ENCODE measurements at regions not wholly inside any gene's neighbourhood (a gene's known extent, or its start where the extent isn't known, plus 50 kb on each side); places are given as distances from the start of the nearest gene placed in this dataset.

DNA sequence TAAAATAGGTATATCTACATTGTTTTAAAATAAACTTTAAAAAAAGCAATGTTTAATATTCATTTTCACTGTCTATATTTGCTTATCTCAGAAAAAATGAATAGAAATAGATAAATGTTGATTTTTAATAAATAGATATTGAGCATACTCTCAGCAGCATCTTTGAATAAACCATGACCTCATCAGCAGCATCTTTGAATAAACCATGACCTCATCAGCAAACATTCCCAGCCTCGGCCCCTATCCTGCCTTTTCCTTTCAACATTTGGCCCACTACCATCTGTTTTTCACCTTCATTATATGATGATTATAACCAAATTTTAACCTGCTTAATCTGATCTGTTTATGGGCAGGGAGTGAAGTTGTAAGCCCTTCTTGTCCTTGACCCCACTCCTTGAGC is 148.7 kb upstream of the SAMSN1 start:
- no peak overlapping the region for H3K4me3 ChIP-seq
- H3K27ac ChIP-seq: no peak overlapping the region
- H3K9me3 ChIP-seq: no peaks in the 10 kb centered on the region
- TF ChIP-seq, protein P1, sequence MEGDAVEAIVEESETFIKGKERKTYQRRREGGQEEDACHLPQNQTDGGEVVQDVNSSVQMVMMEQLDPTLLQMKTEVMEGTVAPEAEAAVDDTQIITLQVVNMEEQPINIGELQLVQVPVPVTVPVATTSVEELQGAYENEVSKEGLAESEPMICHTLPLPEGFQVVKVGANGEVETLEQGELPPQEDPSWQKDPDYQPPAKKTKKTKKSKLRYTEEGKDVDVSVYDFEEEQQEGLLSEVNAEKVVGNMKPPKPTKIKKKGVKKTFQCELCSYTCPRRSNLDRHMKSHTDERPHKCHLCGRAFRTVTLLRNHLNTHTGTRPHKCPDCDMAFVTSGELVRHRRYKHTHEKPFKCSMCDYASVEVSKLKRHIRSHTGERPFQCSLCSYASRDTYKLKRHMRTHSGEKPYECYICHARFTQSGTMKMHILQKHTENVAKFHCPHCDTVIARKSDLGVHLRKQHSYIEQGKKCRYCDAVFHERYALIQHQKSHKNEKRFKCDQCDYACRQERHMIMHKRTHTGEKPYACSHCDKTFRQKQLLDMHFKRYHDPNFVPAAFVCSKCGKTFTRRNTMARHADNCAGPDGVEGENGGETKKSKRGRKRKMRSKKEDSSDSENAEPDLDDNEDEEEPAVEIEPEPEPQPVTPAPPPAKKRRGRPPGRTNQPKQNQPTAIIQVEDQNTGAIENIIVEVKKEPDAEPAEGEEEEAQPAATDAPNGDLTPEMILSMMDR (IDR thresholded peaks at IDR 0.05): no peak
- no peaks in the 10 kb centered on the region for H3K27me3 ChIP-seq (replicated peaks; ENCODE audit: insufficient read depth)
- no peak for DNase-seq (ENCODE audit: low spot score)
- no peak for ATAC-seq (ENCODE audit: insufficient number of reproducible peaks, low FRiP score, low read depth)
- H3K4me1 ChIP-seq (ENCODE audit: control insufficient read depth in 1 of 2, low read depth in 2 of 2): no peaks in the 10 kb centered on the region
- H3K36me3 ChIP-seq: no peaks in the 10 kb centered on the region

DNA sequence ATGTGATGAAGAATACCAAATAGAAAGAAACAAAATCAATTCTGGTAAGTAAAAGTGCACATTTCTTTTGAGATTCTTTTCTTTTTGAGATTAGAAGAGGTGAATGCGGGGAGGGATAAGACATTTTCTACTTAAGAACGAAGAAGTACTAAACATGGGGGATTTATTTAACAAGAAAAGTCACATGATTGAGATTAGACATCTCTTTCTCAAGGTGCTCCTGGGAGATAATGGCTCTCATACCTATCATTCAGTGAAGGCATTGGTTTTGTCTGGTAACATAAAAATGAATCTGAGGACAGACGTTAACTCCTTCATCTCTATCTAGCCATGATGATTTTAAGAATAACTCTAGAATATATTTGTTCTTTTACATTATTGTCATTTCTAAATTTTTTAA is 147.9 kb upstream of the SAMSN1 start:
- Histone ChIP-seq H3K4me3 (no peak overlapping the region), H3K36me3 (no peaks in the 10 kb centered on the region), H3K27me3 (replicated peaks; ENCODE audit: insufficient read depth) (no peaks in the 10 kb centered on the region), H3K9me3 (no peaks in the 10 kb centered on the region), H3K4me1 (ENCODE audit: control insufficient read depth in 1 of 2, low read depth in 2 of 2) (no peaks in the 10 kb centered on the region), H3K27ac (no peak overlapping the region)
- ATAC-seq (ENCODE audit: insufficient number of reproducible peaks, low FRiP score, low read depth): no peak
- DNase-seq (ENCODE audit: low spot score): no peak
- TF ChIP-seq, protein P1 (IDR thresholded peaks at IDR 0.05): no peak

DNA sequence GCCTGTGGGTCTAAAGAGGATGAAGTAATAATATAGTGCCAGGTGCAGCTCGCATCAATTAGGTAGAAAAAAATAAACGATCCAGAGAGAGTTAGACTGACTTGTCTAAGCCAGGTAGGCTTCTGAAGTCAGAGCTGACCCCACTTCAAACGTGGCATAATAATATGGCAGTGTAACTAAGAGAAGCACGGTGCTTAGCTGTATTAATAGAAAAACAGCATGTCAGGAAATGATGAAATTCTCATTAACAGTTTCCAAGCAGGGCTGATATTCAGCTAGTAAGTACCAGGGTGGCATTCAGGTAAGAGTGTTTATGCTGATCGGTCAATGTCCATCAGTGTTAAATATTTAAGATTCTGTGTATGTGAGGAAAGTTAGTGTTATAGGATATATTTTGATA is 145.8 kb upstream of the SAMSN1 start:
- Histone ChIP-seq H3K36me3 (no peaks in the 10 kb centered on the region), H3K4me3 (no peak overlapping the region), H3K4me1 (ENCODE audit: control insufficient read depth in 1 of 2, low read depth in 2 of 2) (no peaks in the 10 kb centered on the region), H3K9me3 (no peaks in the 10 kb centered on the region), H3K27ac (no peak overlapping the region), H3K27me3 (replicated peaks; ENCODE audit: insufficient read depth) (no peaks in the 10 kb centered on the region)
- TF ChIP-seq, protein P1 (IDR thresholded peaks at IDR 0.05): no peak
- ATAC-seq (ENCODE audit: insufficient number of reproducible peaks, low FRiP score, low read depth): no peak
- DNase-seq (ENCODE audit: low spot score): no peak

DNA sequence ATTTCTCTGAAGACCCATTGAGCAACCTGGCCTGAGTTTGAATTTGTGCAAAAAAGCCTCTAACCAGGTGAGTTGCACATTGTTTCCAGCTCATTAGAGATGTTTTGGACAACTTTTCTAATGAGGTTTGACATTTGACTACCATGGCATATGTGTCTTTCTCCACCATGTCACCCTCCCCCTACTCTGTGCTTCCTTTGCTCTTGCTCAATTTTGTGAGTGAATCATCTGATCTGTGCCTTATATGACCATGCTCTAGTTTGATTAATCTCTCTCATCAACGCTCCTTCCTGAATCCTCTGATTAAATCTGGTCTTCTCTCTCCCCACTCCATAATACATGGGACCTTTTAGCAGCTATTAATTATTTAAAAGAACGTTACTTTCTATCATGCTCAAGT is 144.8 kb upstream of the SAMSN1 start:
- DNase-seq (ENCODE audit: low spot score): no peak
- no peak for ATAC-seq (ENCODE audit: insufficient number of reproducible peaks, low FRiP score, low read depth)
- Histone ChIP-seq H3K27me3 (replicated peaks; ENCODE audit: insufficient read depth) (no peaks in the 10 kb centered on the region), H3K9me3 (no peaks in the 10 kb centered on the region), H3K27ac (no peak overlapping the region), H3K4me3 (no peak overlapping the region), H3K36me3 (no peaks in the 10 kb centered on the region), H3K4me1 (ENCODE audit: control insufficient read depth in 1 of 2, low read depth in 2 of 2) (no peaks in the 10 kb centered on the region)
- TF ChIP-seq, protein P1 (IDR thresholded peaks at IDR 0.05): no peak

DNA sequence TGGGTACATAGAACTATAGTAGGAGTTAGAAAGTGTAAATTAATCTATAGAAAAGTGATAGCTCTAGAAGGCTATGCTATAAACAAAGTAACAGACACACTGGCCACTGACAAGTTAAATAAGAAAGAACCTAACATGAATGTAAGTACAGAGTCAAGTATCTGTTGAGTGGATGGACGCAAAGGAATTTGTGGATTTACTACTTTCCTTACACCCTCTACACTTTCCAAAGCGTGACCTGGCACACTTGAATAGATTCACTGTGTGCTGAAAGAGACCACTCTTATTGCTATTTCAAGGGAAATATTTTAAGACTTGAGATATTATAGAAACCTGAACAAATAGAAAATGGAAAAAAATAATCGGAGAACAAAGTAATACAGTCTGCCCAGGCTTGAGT is 142.8 kb upstream of the SAMSN1 start:
- ATAC-seq (ENCODE audit: insufficient number of reproducible peaks, low FRiP score, low read depth): no peak
- Histone ChIP-seq H3K4me3 (no peak overlapping the region), H3K4me1 (ENCODE audit: control insufficient read depth in 1 of 2, low read depth in 2 of 2) (no peaks in the 10 kb centered on the region), H3K36me3 (no peaks in the 10 kb centered on the region), H3K27me3 (replicated peaks; ENCODE audit: insufficient read depth) (no peaks in the 10 kb centered on the region), H3K27ac (no peak overlapping the region), H3K9me3 (no peaks in the 10 kb centered on the region)
- TF ChIP-seq, protein P1 (IDR thresholded peaks at IDR 0.05): no peak
- DNase-seq (ENCODE audit: low spot score): no peak
